IMR-90 (cell line): ENCODE measurements at regions not wholly inside any gene's neighbourhood (a gene's known extent, or its start where the extent isn't known, plus 50 kb on each side); places are given as distances from the start of the nearest gene placed in this dataset.

ENCODE experiments used
- ATAC-seq: fragments of 200-7000 bp; cut with Tn5 transposase; 2 replicates; pipeline ENCODE4 v1.9.1; 2020; ENCODE audit warnings: low read depth, mild to moderate bottlenecking, moderate library complexity
- BruUV-seq: library from RNA; stranded (reverse); fragments of 400-500 nt; replicated peaks from 2 replicates; lab custom pipeline; 2021; lab: Mats Ljungman, UMichigan
- CTCF ChIA-PET: fragments of 300-600 bp; formaldehyde crosslinking; extraction: SDS; loops from one replicate; lab custom pipeline; 2021; ENCODE audit warnings: antibody characterized with exemption; lab: Yijun Ruan, JAX
- POLR2A ChIA-PET: fragments of 300-600 bp; sonication (Branson Sonifier 250); formaldehyde crosslinking; loops from one replicate; lab custom pipeline; 2022; ENCODE audit warnings: antibody characterized with exemption; ENCODE audit not compliant: unreplicated experiment; lab: Charles Lee
- DNase-seq: peaks from one replicate; pipeline ENCODE4 v3.0.0; 2013
- H2AFZ ChIP-seq: replicated peaks from 2 replicates; pipeline ENCODE3; 2013; ENCODE audit warnings: low read length, mild to moderate bottlenecking; ENCODE audit not compliant: poor library complexity
- H2AK5ac ChIP-seq: 2 replicates; pipeline ENCODE4 v1.6.1; 2013; ENCODE audit warnings: low read depth, low read length, inconsistent platforms
- H2AK9ac ChIP-seq: replicated peaks from 2 replicates; pipeline ENCODE3; 2013; ENCODE audit warnings: mild to moderate bottlenecking, low read depth, low read length, moderate library complexity; ENCODE audit not compliant: poor library complexity
- H2BK120ac ChIP-seq: 2 replicates; pipeline ENCODE4 v1.6.1; 2013; ENCODE audit warnings: low read depth, low read length, inconsistent platforms
- H2BK15ac ChIP-seq: 3 replicates; pipeline ENCODE4 v1.6.1; 2013; ENCODE audit warnings: low read depth, low read length, inconsistent platforms
- H2BK20ac ChIP-seq: 2 replicates; pipeline ENCODE4 v1.6.1; 2013; ENCODE audit warnings: low read depth, mild to moderate bottlenecking, inconsistent platforms, low read length, moderate library complexity
- H2BK5ac ChIP-seq: 2 replicates; pipeline ENCODE4 v1.6.1; 2013; ENCODE audit warnings: mild to moderate bottlenecking, low read depth, low read length, inconsistent platforms; ENCODE audit not compliant: poor library complexity, severe bottlenecking
- H3K14ac ChIP-seq: replicated peaks from 2 replicates; pipeline ENCODE4 v1.6.1; 2013; ENCODE audit warnings: low read depth, low read length, inconsistent platforms
- H3K18ac ChIP-seq: 2 replicates; pipeline ENCODE4 v1.6.1; 2013; ENCODE audit warnings: low read depth, low read length, control low read depth
- H3K23ac ChIP-seq: 2 replicates; pipeline ENCODE4 v1.6.1; 2013; ENCODE audit warnings: low read depth, low read length, inconsistent platforms
- H3K27ac ChIP-seq: 2 replicates; pipeline ENCODE4 v1.5.1; 2013; ENCODE audit warnings: mild to moderate bottlenecking, control low read depth, low read length; ENCODE audit not compliant: insufficient read depth
- H3K27me3 ChIP-seq: 2 replicates; pipeline ENCODE4 v1.6.1; 2013; ENCODE audit warnings: low read length; ENCODE audit not compliant: control insufficient read depth, insufficient read depth
- H3K36me3 ChIP-seq: 2 replicates; pipeline ENCODE4 v1.6.1; 2013; ENCODE audit warnings: low read length, mixed read lengths; ENCODE audit not compliant: control insufficient read depth, insufficient read depth
- H3K4ac ChIP-seq: 2 replicates; pipeline ENCODE4 v1.6.1; 2013; ENCODE audit warnings: low read depth, low read length, inconsistent platforms
- H3K4me1 ChIP-seq: 2 replicates; pipeline ENCODE4 v1.6.1; 2013; ENCODE audit warnings: low read length, mixed read lengths; ENCODE audit not compliant: control insufficient read depth, insufficient read depth
- H3K4me2 ChIP-seq: 2 replicates; pipeline ENCODE4 v1.6.1; 2013; ENCODE audit warnings: low read depth, mild to moderate bottlenecking, control low read depth, low read length, moderate library complexity
- H3K4me3 ChIP-seq: 2 replicates; pipeline ENCODE4 v1.5.1; 2013; ENCODE audit warnings: low read depth, mild to moderate bottlenecking, control low read depth, low read length, moderate library complexity; ENCODE audit not compliant: insufficient read depth
- H3K56ac ChIP-seq: 2 replicates; pipeline ENCODE4 v1.6.1; 2013; ENCODE audit warnings: low read length, inconsistent platforms; ENCODE audit not compliant: insufficient read depth; ENCODE audit errors: extremely low read depth
- H3K79me1 ChIP-seq, 2 experiments: 2 replicates each; pipeline ENCODE4 v1.6.1; 2013; ENCODE audit warnings: low read length in 2 of 2, inconsistent platforms in 1 of 2, low read depth in 1 of 2
- H3K9ac ChIP-seq: 2 replicates; pipeline ENCODE4 v1.6.1; 2013; ENCODE audit warnings: low read depth, low read length, control low read depth
- H3K9me1 ChIP-seq: 2 replicates; pipeline ENCODE4 v1.6.1; 2013; ENCODE audit warnings: low read length, inconsistent platforms; ENCODE audit not compliant: insufficient read depth
- H3K9me3 ChIP-seq: 2 replicates; pipeline ENCODE4 v1.6.1; 2013; ENCODE audit warnings: low read length; ENCODE audit not compliant: control insufficient read depth, insufficient read depth
- H4K20me1 ChIP-seq: 2 replicates; pipeline ENCODE4 v1.6.1; 2013; ENCODE audit warnings: low read length, inconsistent platforms; ENCODE audit not compliant: insufficient read depth
- H4K5ac ChIP-seq: 2 replicates; pipeline ENCODE4 v1.6.1; 2013; ENCODE audit warnings: mild to moderate bottlenecking, low read depth, low read length, control low read depth
- H4K8ac ChIP-seq, 2 experiments: 2 replicates each; pipeline ENCODE4 v1.6.1; 2013; ENCODE audit warnings: low read depth in 2 of 2, low read length in 2 of 2, control low read depth in 1 of 2, inconsistent platforms in 1 of 2
- H4K91ac ChIP-seq: 2 replicates; pipeline ENCODE4 v1.6.1; 2013; ENCODE audit warnings: low read depth, low read length, inconsistent platforms; ENCODE audit not compliant: insufficient read depth
- BHLHE40 ChIP-seq: fragments of 150-350 bp; IDR thresholded peaks from 2 replicates; pipeline ENCODE4 v1.6.1; 2016; ENCODE audit warnings: mild to moderate bottlenecking, low read depth, low read length
- ELK1 ChIP-seq: fragments of 150-350 bp; IDR thresholded peaks from 2 replicates; pipeline ENCODE4 v1.6.1; 2016; ENCODE audit warnings: low read depth, mild to moderate bottlenecking, low read length, moderate library complexity, borderline replicate concordance
- FOS ChIP-seq: fragments of 150-350 bp; IDR thresholded peaks from 2 replicates; pipeline ENCODE4 v1.6.1; 2016; ENCODE audit warnings: low read depth, low read length
- MAFK ChIP-seq: IDR thresholded peaks from 2 replicates; pipeline ENCODE4 v1.6.1; 2012; ENCODE audit warnings: low read depth, low read length, improper control_type of control experiment
- MAZ ChIP-seq: IDR thresholded peaks from 2 replicates; pipeline ENCODE4 v1.6.1; 2012; ENCODE audit warnings: low read depth, mild to moderate bottlenecking, low read length, improper control_type of control experiment, moderate library complexity, borderline replicate concordance
- POLR2A ChIP-seq: IDR thresholded peaks from 2 replicates; pipeline ENCODE4 v1.6.1; 2012; ENCODE audit warnings: mild to moderate bottlenecking, low read depth, low read length
- RAD21 ChIP-seq: IDR thresholded peaks from 2 replicates; pipeline ENCODE4 v1.6.1; 2012; ENCODE audit warnings: low read length, improper control_type of control experiment
- RCOR1 ChIP-seq: IDR thresholded peaks from 2 replicates; pipeline ENCODE4 v1.6.1; 2012; ENCODE audit warnings: mild to moderate bottlenecking, low read length, improper control_type of control experiment; ENCODE audit not compliant: insufficient replicate concordance
- RFX5 ChIP-seq: IDR thresholded peaks from 2 replicates; pipeline ENCODE4 v1.8.0; 2012; ENCODE audit warnings: low read depth, mild to moderate bottlenecking, low read length, moderate library complexity
- SMC3 ChIP-seq: fragments of 150-350 bp; IDR thresholded peaks from 2 replicates; pipeline ENCODE4 v1.6.1; 2016; ENCODE audit warnings: low read depth, mild to moderate bottlenecking, antibody characterized with exemption, low read length, moderate library complexity
- USF2 ChIP-seq: fragments of 150-350 bp; IDR thresholded peaks from 2 replicates; pipeline ENCODE4 v1.6.1; 2017; ENCODE audit warnings: mild to moderate bottlenecking, antibody characterized with exemption, low read length, low read depth
- WGBS, 2 experiments: methylation state at CpG; one replicate each; pipeline versions ENCODE4 v1.1.5 to v1.1.7; 2013; ENCODE audit warnings: missing lambda C conversion rate in 2 of 2; ENCODE audit not compliant: insufficient read length in 1 of 2; ENCODE audit errors: extremely low coverage in 2 of 2; 5-methylcytosine and 5-hydroxymethylcytosine counted together
- dilution Hi-C: fragments of 300-500 bp; cut with HindIII; formaldehyde crosslinking; loops from one replicate; pipeline ENCODE4 v1.14.3; 2018; ENCODE audit warnings: low sequenced_read_pairs; ENCODE audit not compliant: unreplicated experiment
- in situ Hi-C: fragments of 300-500 bp; cut with MboI; formaldehyde crosslinking; loops from 3 replicates; pipeline ENCODE4 v1.14.3; 2019; ENCODE audit warnings: low sequenced_read_pairs, inconsistent platforms, mixed read lengths
- intact Hi-C: fragments of 100-400 bp; cut with micrococcal nuclease; formaldehyde crosslinking; loops from 2 replicates; pipeline ENCODE4 v1.10.0; 2022

- dilution Hi-C loops: no loop called here
- in situ Hi-C loops: no loop called here
- H3K18ac ChIP-seq: no peak overlapping the region
- peaks cover 2% of the 10 kb centered on the region; the same call in 1 of the 2 replicates for H3K27me3 ChIP-seq
- no peak overlapping the region for H3K4ac ChIP-seq
- H2AK9ac ChIP-seq: no peak overlapping the region
- no peak overlapping the region for H3K9ac ChIP-seq
- H4K8ac ChIP-seq: no peak overlapping the region
- H2BK120ac ChIP-seq: no peak overlapping the region
- no peak overlapping the region for H3K4me3 ChIP-seq
- DNase-seq (no peak), ATAC-seq (no peak)
- H2BK20ac ChIP-seq: no peak overlapping the region
- peaks cover 0 to 5% of the 10 kb centered on the region in 2 experiments; a peak in 1 of 4 replicates for H3K79me1 ChIP-seq
- no peaks in the 10 kb centered on the region for H3K36me3 ChIP-seq
- POLR2A ChIA-PET: no interaction called here
- H3K23ac ChIP-seq: no peak overlapping the region
- H3K14ac ChIP-seq: no peak overlapping the region
- peaks cover 3% of the 10 kb centered on the region; the same call in 1 of the 2 replicates for H3K9me3 ChIP-seq
- no peak overlapping the region for H2BK5ac ChIP-seq
- no TSS peak for BruUV-seq
- no peak overlapping the region for H4K91ac ChIP-seq
- CTCF ChIA-PET: no interaction called here
- H4K20me1 ChIP-seq: no peaks in the 10 kb centered on the region
- no peak overlapping the region for H2AFZ ChIP-seq
- TF ChIP-seq ELK1: no peak
- TF ChIP-seq FOS: no peak
- no peak for TF ChIP-seq RCOR1
- TF ChIP-seq POLR2A: no peak
- no peak for TF ChIP-seq MAFK
- no peak for TF ChIP-seq RFX5
- TF ChIP-seq BHLHE40: no peak
- no peak for TF ChIP-seq RAD21
- TF ChIP-seq MAZ: no peak
- no peak for TF ChIP-seq SMC3
- TF ChIP-seq USF2: no peak
- H2AK5ac ChIP-seq: no peak overlapping the region
- no peak overlapping the region for H4K5ac ChIP-seq
- peaks cover 4% of the 10 kb centered on the region; the same call in 1 of the 2 replicates for H3K4me1 ChIP-seq
- H3K4me2 ChIP-seq: no peak overlapping the region
- H2BK15ac ChIP-seq: no peak overlapping the region
- no peak overlapping the region for H3K27ac ChIP-seq
- intact Hi-C loops: no loop called here
- 60% methylated on average over 1 of the region's 2 CpGs; no CpG with 5 or more reads in 1 of the 2 experiments for WGBS, 2 experiments
- peaks cover 4% of the 10 kb centered on the region; the same call in 1 of the 2 replicates for H3K9me1 ChIP-seq
- no peak overlapping the region for H3K56ac ChIP-seq
Observed at GRCh38 chr1:9427388-9427787, 111.9 kb upstream of the SLC25A33 start.
